Upper lobe of left lung (tissue), 6 donors: ENCODE measurements at regions not wholly inside any gene's neighbourhood (a gene's known extent, or its start where the extent isn't known, plus 50 kb on each side); places are given as distances from the start of the nearest gene placed in this dataset.

ENCODE experiments used
- ATAC-seq, 2 donors: fragments of 200-7000 bp; cut with Tn5 transposase; one replicate each; pipeline ENCODE4 v1.9.1; 2022; ENCODE audit warnings: mild to moderate bottlenecking in 2 of 2, moderate library complexity in 2 of 2; ENCODE audit not compliant: low FRiP score in 2 of 2
- DNase-seq, 2 donors: peaks; one replicate each; pipeline ENCODE4 v3.0.0-alpha.2; 2019 to 2020
- H3K27ac ChIP-seq, 4 donors: fragments of 200-600 bp; sonication (generic); one replicate each; pipeline ENCODE4 v1.5.1; 2016 to 2019
- H3K27me3 ChIP-seq, 4 donors: fragments of 200-600 bp; sonication (generic); one replicate each; pipeline ENCODE4 v1.5.1; 2017 to 2019
- H3K36me3 ChIP-seq, 4 donors: fragments of 200-600 bp; sonication (generic); one replicate each; pipeline ENCODE4 v1.5.1; 2016 to 2019
- H3K4me1 ChIP-seq, 4 donors: fragments of 200-600 bp; sonication (generic); one replicate each; pipeline ENCODE4 v1.5.1; 2018 to 2019
- H3K4me3 ChIP-seq, 4 donors: fragments of 200-600 bp; sonication (generic); one replicate each; pipeline ENCODE4 v1.5.1; 2017 to 2019; ENCODE audit warnings: mild to moderate bottlenecking in 2 of 4, moderate library complexity in 1 of 4
- H3K9me3 ChIP-seq, 4 donors: fragments of 200-600 bp; sonication (generic); one replicate each; pipeline ENCODE4 v1.5.1; 2018 to 2019
- CTCF ChIP-seq, 6 experiments: fragments of 450-650 bp in 4 of 6; fragments of 200-600 bp in 2 of 6; sonication (generic) in 2 of 6; IDR thresholded peaks; one replicate each; pipeline ENCODE4 v1.5.1; 2016 to 2019; ENCODE audit warnings: antibody characterized with exemption in 6 of 6
- EP300 ChIP-seq, 4 donors: sonication (generic); formaldehyde crosslinking; IDR thresholded peaks; one replicate each; pipeline ENCODE4 v1.5.1; 2017; ENCODE audit warnings: antibody characterized with exemption in 4 of 4, control low read depth in 2 of 4
- POLR2A ChIP-seq, 4 donors: fragments of 450-650 bp; IDR thresholded peaks; one replicate each; pipeline ENCODE4 v1.5.1; 2016 to 2017; ENCODE audit warnings: antibody characterized with exemption in 4 of 4, mild to moderate bottlenecking in 2 of 4
- POLR2AphosphoS5 ChIP-seq, 2 donors: sonication (generic); formaldehyde crosslinking; IDR thresholded peaks; one replicate each; pipeline ENCODE4 v1.5.1; 2017; ENCODE audit warnings: antibody characterized with exemption in 2 of 2
- WGBS, 2 donors: methylation state at CpG; one replicate each; pipeline ENCODE4 v1.1.5; 2017 to 2018; 5-methylcytosine and 5-hydroxymethylcytosine counted together
- donor health status: DM: no; HTN: no; CAD: no; lungs with moderate emphysema.
- donor health status: DM: no; HTN: yes; CAD: no; lungs with severe emphysema.

- 59 to 69% methylated on average over 3 of the region's 3 CpGs for WGBS, 2 donors
- DNase-seq (no peak), ATAC-seq (no peak)
- H3K4me3 ChIP-seq, result no peak overlapping the region
- H3K9me3 ChIP-seq, result peaks cover 0 to 4% (median 0%) of the 10 kb centered on the region in 4 donors
- no peaks in the 10 kb centered on the region for H3K27me3 ChIP-seq
- no peak for TF ChIP-seq CTCF (IDR thresholded peaks at IDR 0.05)
- TF ChIP-seq POLR2AphosphoS5 (IDR thresholded peaks at IDR 0.05), result no peak
- TF ChIP-seq EP300 (IDR thresholded peaks at IDR 0.05), result no peak
- TF ChIP-seq POLR2A (IDR thresholded peaks at IDR 0.05), result no peak
- H3K27ac ChIP-seq, result no peak overlapping the region
- no peaks in the 10 kb centered on the region for H3K36me3 ChIP-seq
- H3K4me1 ChIP-seq, result no peaks in the 10 kb centered on the region
These were observed 327.6 kb upstream of the MMADHC start for GRCh38 chr2:149915151-149915550.

- WGBS, 2 donors, result 43 to 55% methylated on average over 3 of the region's 3 CpGs
- Histone ChIP-seq H3K9me3 (no peaks in the 10 kb centered on the region), H3K36me3 (no peaks in the 10 kb centered on the region), H3K27ac (no peak overlapping the region), H3K27me3 (no peaks in the 10 kb centered on the region), H3K4me1 (no peaks in the 10 kb centered on the region), H3K4me3 (no peak overlapping the region)
- DNase-seq (no peak), ATAC-seq (no peak)
- no peak for TF ChIP-seq POLR2A (IDR thresholded peaks at IDR 0.05)
These were observed 321.4 kb upstream of the MMADHC start for GRCh38 chr2:149908726-149909683.

- Histone ChIP-seq H3K9me3 (no peaks in the 10 kb centered on the region), H3K4me3 (no peak overlapping the region), H3K36me3 (no peaks in the 10 kb centered on the region), H3K4me1 (no peaks in the 10 kb centered on the region), H3K27me3 (no peaks in the 10 kb centered on the region), H3K27ac (no peak overlapping the region)
- DNase-seq (no peak), ATAC-seq (no peak)
- 76 to 86% methylated on average over 5 of the region's 5 CpGs for WGBS, 2 donors
- no peak for TF ChIP-seq POLR2A (IDR thresholded peaks at IDR 0.05)
- TF ChIP-seq EP300 (IDR thresholded peaks at IDR 0.05), result no peak
- no peak for TF ChIP-seq POLR2AphosphoS5 (IDR thresholded peaks at IDR 0.05)
- no peak for TF ChIP-seq CTCF (IDR thresholded peaks at IDR 0.05)
These were observed 319.3 kb upstream of the MMADHC start for GRCh38 chr2:149906886-149907285.

- H3K4me3 ChIP-seq, result no peak overlapping the region
- 78 to 79% methylated on average over 7 of the region's 7 CpGs for WGBS, 2 donors
- no peaks in the 10 kb centered on the region for H3K36me3 ChIP-seq
- TF ChIP-seq POLR2A (IDR thresholded peaks at IDR 0.05) (no peak), POLR2AphosphoS5 (IDR thresholded peaks at IDR 0.05) (no peak), EP300 (IDR thresholded peaks at IDR 0.05) (no peak), CTCF (IDR thresholded peaks at IDR 0.05) (no peak)
- H3K9me3 ChIP-seq, result no peaks in the 10 kb centered on the region
- H3K27ac ChIP-seq, result no peak overlapping the region
- DNase-seq (no peak), ATAC-seq (no peak)
- H3K27me3 ChIP-seq, result no peaks in the 10 kb centered on the region
- no peaks in the 10 kb centered on the region for H3K4me1 ChIP-seq
These were observed 317.0 kb upstream of the MMADHC start for GRCh38 chr2:149904352-149905175.

- no peak for TF ChIP-seq EP300 (IDR thresholded peaks at IDR 0.05)
- no peak for TF ChIP-seq CTCF (IDR thresholded peaks at IDR 0.05)
- no peak for TF ChIP-seq POLR2AphosphoS5 (IDR thresholded peaks at IDR 0.05)
- TF ChIP-seq POLR2A (IDR thresholded peaks at IDR 0.05), result no peak
- Histone ChIP-seq H3K36me3 (no peaks in the 10 kb centered on the region), H3K4me1 (no peaks in the 10 kb centered on the region), H3K9me3 (no peaks in the 10 kb centered on the region), H3K27me3 (no peaks in the 10 kb centered on the region), H3K4me3 (no peak overlapping the region), H3K27ac (no peak overlapping the region)
- ATAC-seq (no peak), DNase-seq (no peak)
- 97 to 98% methylated on average over 4 of the region's 4 CpGs for WGBS, 2 donors
These were observed 316.1 kb upstream of the MMADHC start for GRCh38 chr2:149903626-149904025.
